RWPE2 (cell line): ENCODE measurements at regions not wholly inside any gene's neighbourhood (a gene's known extent, or its start where the extent isn't known, plus 50 kb on each side); places are given as distances from the start of the nearest gene placed in this dataset.

Experiments used
- ATAC-seq: fragments of 200-7000 bp; cut with Tn5 transposase; 3 replicates; pipeline ENCODE4 v1.9.1; 2021; ENCODE audit warnings: low read depth
- DNase-seq: peaks from one replicate; pipeline ENCODE4 v3.0.0-alpha.2; 2020; ENCODE audit warnings: low spot score
- H3K27ac ChIP-seq: fragments of 450-650 bp; 2 replicates; pipeline ENCODE4 v1.5.1; 2017; ENCODE audit warnings: mild to moderate bottlenecking; ENCODE audit not compliant: poor library complexity, severe bottlenecking
- H3K27me3 ChIP-seq: fragments of 250-450 bp; sonication (Bioruptor Pico); 2 replicates; pipeline ENCODE4 v1.5.1; 2021; ENCODE audit warnings: mild to moderate bottlenecking, moderate library complexity; ENCODE audit not compliant: insufficient read depth, poor library complexity, severe bottlenecking
- H3K36me3 ChIP-seq: fragments of 250-450 bp; sonication (Bioruptor Pico); 2 replicates; pipeline ENCODE4 v1.5.1; 2020; ENCODE audit warnings: low read depth, mild to moderate bottlenecking, moderate library complexity
- H3K4me1 ChIP-seq: fragments of 250-450 bp; sonication (Bioruptor Pico); 2 replicates; pipeline ENCODE4 v1.5.1; 2021; ENCODE audit warnings: mild to moderate bottlenecking, moderate library complexity; ENCODE audit not compliant: insufficient read depth, poor library complexity, severe bottlenecking
- H3K4me3 ChIP-seq: fragments of 250-450 bp; sonication (Bioruptor Pico); 2 replicates; pipeline ENCODE4 v1.5.1; 2021; ENCODE audit warnings: mild to moderate bottlenecking, moderate library complexity; ENCODE audit not compliant: severe bottlenecking
- H3K9me3 ChIP-seq: fragments of 250-450 bp; sonication (Bioruptor Pico); 2 replicates; pipeline ENCODE4 v1.5.1; 2021; ENCODE audit warnings: mild to moderate bottlenecking, moderate library complexity; ENCODE audit not compliant: severe bottlenecking
- TF ChIP-seq, protein P1 (sequence below): fragments of 450-650 bp; IDR thresholded peaks from one replicate; pipeline ENCODE4 v1.5.1; 2017; ENCODE audit warnings: mild to moderate bottlenecking, moderate library complexity; ENCODE audit not compliant: poor library complexity, severe bottlenecking

GRCh38 chr9:109863961-109864360 lies 84.0 kb downstream of the PALM2AKAP2 start:
- TF ChIP-seq, protein P1, sequence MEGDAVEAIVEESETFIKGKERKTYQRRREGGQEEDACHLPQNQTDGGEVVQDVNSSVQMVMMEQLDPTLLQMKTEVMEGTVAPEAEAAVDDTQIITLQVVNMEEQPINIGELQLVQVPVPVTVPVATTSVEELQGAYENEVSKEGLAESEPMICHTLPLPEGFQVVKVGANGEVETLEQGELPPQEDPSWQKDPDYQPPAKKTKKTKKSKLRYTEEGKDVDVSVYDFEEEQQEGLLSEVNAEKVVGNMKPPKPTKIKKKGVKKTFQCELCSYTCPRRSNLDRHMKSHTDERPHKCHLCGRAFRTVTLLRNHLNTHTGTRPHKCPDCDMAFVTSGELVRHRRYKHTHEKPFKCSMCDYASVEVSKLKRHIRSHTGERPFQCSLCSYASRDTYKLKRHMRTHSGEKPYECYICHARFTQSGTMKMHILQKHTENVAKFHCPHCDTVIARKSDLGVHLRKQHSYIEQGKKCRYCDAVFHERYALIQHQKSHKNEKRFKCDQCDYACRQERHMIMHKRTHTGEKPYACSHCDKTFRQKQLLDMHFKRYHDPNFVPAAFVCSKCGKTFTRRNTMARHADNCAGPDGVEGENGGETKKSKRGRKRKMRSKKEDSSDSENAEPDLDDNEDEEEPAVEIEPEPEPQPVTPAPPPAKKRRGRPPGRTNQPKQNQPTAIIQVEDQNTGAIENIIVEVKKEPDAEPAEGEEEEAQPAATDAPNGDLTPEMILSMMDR: no peak
- H3K9me3 ChIP-seq: no peaks in the 10 kb centered on the region
- H3K27me3 ChIP-seq: no peaks in the 10 kb centered on the region
- H3K4me3 ChIP-seq: no peak overlapping the region
- ATAC-seq (no peak), DNase-seq (no peak)
- H3K4me1 ChIP-seq: no peaks in the 10 kb centered on the region
- no peak overlapping the region for H3K27ac ChIP-seq
- H3K36me3 ChIP-seq: no peaks in the 10 kb centered on the region

DNA sequence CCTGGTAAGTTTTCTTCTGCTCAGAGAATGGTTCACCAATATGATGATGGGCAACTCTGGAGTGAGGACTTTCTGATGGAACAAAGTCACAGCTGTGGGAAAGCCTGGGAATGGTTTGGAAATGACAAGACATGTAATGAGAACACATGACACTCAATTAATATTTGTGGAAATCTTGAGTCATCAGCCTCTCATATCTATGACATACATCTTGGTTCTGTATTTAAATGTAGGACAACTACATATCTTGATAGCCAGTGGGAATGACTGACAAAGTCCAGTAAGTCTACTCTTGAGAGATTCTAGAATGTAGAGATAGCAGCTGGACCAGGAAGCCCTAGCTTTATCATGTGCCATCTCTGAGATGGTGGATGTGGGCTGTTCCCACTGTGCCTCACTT lies 85.5 kb downstream of the PALM2AKAP2 start:
- TF ChIP-seq, protein P1: no peak

GRCh38 chr9:109868207-109868606 lies 88.2 kb downstream of the PALM2AKAP2 start:
- Histone ChIP-seq H3K36me3 (no peaks in the 10 kb centered on the region), H3K4me1 (no peaks in the 10 kb centered on the region), H3K27me3 (no peaks in the 10 kb centered on the region), H3K4me3 (no peak overlapping the region), H3K9me3 (no peaks in the 10 kb centered on the region), H3K27ac (no peak overlapping the region)
- ATAC-seq (no peak), DNase-seq (no peak)
- TF ChIP-seq, protein P1: no peak

More for the DNA sequence above, 85.5 kb downstream of the PALM2AKAP2 start:
- ATAC-seq (no peak), DNase-seq (no peak)
- Histone ChIP-seq H3K9me3 (no peaks in the 10 kb centered on the region), H3K4me1 (no peaks in the 10 kb centered on the region), H3K4me3 (no peak overlapping the region), H3K27me3 (no peaks in the 10 kb centered on the region), H3K27ac (no peak overlapping the region), H3K36me3 (no peaks in the 10 kb centered on the region)

DNA sequence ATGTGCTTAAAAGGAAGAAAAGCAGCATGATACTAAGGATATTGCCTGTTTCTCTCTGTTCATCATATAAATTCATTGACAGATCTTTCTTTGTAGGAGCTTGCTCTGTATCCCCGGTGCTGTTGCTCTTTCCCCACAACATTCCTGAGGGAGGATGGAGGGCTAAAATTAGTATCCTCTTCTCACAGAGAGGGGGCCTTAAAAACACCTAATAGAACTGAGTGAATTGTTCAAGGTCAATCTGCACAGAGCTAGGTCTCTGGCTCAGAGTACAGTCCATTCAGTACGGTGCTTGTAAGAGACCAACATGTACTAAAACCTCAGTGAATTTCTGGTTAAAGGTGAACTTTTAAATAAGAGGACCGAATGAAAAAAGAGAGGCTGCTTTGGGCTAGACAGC lies 88.7 kb downstream of the PALM2AKAP2 start:
- TF ChIP-seq, protein P1: no peak
- no peaks in the 10 kb centered on the region for H3K36me3 ChIP-seq
- no peak overlapping the region for H3K27ac ChIP-seq
- H3K4me3 ChIP-seq: no peak overlapping the region
- ATAC-seq (no peak), DNase-seq (no peak)
- no peaks in the 10 kb centered on the region for H3K4me1 ChIP-seq
- no peaks in the 10 kb centered on the region for H3K9me3 ChIP-seq
- H3K27me3 ChIP-seq: no peaks in the 10 kb centered on the region

- no peaks in the 10 kb centered on the region for H3K27me3 ChIP-seq
- no peak overlapping the region for H3K27ac ChIP-seq
- H3K4me1 ChIP-seq: no peaks in the 10 kb centered on the region
- TF ChIP-seq, protein P1: no peak
- DNase-seq (no peak), ATAC-seq (no peak)
- no peak overlapping the region for H3K4me3 ChIP-seq
- no peaks in the 10 kb centered on the region for H3K36me3 ChIP-seq
- H3K9me3 ChIP-seq: no peaks in the 10 kb centered on the region
Measured at GRCh38 chr9:109870365-109870764, 90.4 kb downstream of the PALM2AKAP2 start.
